GM19240 (cell line): ENCODE measurements at regions not wholly inside any gene's neighbourhood (a gene's known extent, or its start where the extent isn't known, plus 50 kb on each side); places are given as distances from the start of the nearest gene placed in this dataset.
"Not testable (repeated sequence)": the region's sequence is repeated elsewhere in the genome, so short reads cannot be mapped to it uniquely, and the experiment has no call there.

Source experiments
- DNase-seq: peaks from one replicate; pipeline ENCODE4 v3.0.0; 2011; ENCODE audit warnings: low spot score; ENCODE audit not compliant: insufficient read length

DNA sequence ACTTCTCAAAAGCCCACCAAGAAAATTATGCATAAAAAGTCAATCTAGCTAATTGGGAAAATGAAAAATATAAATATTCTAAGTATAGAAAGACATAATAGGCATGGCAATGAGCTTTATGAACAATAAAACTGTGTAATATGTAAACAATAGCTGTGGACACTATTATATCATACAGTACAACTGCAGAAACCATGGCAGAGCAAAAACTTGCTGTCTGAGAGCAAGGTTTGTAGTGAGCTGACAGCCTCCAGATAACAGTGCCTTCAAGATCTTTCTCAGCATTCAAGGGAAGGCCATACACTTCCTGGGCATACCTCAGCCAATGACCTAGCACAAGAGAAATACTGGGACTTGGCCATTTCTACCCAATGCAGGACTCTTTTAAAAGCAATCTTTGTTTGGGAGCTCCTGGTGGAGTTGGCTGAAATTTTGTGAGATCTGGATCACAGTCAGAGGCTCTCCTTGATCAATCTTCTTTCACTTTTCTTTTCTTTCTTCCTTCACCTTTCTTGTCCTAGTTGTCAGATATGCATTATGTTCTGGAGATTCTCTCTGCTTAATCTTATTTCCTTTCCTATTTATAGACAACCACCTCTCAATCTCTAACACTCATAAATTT is 427.2 kb upstream of the UBE2E3 start:
- DNase-seq = no peak

DNA sequence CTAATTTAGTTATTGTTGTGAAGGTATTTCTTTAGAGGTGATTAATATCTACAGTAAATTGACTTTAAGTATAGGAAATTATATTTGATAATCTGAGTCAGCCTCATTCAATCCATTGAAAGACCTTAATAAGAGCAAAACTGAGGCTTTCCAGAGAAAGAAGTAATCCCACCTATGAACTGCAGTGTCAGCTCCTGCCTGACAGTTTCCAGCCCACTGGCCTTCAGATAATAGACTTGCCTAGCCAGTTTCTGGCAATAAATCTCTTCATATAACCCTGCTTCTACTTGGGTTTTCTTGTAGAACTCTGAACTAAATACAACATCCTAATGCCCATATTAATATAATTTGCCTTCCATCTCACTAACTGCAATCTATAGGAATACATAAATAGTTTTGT is 437.9 kb upstream of the UBE2E3 start:
- no peak for DNase-seq

- DNase-seq = no peak
These were observed 439.6 kb upstream of the UBE2E3 start for GRCh38 chr2:180540761-180541160.

DNA sequence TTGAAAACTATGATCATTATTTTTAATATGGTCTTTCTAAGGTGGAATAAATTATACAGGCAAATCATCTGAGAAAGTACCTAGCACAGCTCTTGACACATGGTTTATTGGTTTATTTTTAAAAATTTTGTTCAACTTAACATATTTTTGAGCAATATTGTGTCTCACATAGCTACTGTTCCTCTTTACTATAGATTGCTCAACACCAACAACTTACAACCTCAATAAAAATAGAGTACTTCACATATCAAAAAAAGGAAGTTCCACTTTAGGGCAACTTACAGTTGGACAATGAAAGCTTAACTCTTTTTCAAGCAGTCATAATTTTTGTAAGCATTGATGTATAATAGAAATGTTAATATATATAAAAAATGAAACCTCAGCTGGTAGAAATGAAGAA is 440.9 kb upstream of the UBE2E3 start:
- no peak for DNase-seq

DNA sequence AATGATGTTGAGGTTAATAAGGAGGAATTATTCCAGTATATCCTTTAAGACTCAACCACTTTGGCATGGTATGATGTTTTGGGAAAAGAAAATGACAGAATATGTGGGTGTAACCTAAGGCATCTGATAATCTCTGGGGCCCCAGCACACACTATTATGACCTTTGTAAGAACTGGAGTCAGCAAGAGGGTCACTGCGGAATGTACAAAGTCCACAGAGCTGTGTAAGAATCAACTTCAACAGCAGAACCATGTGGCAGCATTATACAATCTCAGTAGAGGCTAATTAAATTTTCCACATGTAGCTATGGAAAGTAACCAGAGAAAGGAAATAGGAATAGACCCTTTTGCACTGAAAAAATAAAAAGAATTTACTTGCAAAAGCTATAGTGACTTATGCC is 445.1 kb upstream of the UBE2E3 start:
- no peak for DNase-seq

GRCh38 chr2:180531787-180532186 is 448.6 kb upstream of the UBE2E3 start:
- DNase-seq = not testable (repeated sequence)

DNA sequence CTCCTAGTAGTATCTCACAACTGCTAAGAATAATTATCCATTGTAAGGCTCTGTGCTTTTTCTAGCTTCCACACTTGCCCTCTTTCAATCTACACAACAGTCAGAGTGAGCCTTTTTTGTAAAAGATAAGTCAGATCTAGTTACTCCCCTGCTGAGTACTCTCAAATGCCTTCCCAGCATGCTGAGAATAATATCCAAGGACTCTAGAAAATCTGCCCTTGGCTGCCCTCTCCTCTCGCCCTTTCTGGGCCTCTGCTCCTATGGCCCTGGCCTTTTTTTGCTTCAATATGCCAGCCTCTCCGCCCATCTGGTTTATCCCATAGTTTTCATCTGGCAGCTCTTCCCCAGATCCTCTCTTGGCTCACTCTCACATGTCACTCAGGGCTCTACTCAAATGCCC is 455.9 kb upstream of the UBE2E3 start:
- no peak for DNase-seq

GRCh38 chr2:180523621-180524340 is 456.6 kb upstream of the UBE2E3 start:
- no peak for DNase-seq

GRCh38 chr2:180520921-180521581 is 459.4 kb upstream of the UBE2E3 start:
- no peak for DNase-seq

DNA sequence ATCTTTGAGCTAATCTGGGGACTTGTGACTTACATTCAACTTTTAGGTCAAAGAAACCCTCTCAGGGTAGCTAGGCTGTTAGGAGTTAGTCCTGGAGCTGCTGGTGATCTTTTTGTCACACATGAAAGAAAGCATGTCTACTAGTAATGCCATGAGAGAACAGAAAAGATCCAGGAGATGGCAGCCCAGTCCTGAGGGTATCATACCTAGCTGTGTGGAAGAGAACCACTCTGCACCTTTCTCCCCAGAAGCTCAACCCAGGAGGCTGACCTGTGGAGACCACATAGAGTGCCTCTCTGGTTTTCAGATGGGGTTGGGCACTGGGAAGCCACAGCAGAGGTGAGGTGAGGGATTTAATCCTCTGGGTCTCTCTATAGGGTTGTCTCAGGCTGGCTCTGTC is 460.2 kb upstream of the UBE2E3 start:
- no peak for DNase-seq

DNA sequence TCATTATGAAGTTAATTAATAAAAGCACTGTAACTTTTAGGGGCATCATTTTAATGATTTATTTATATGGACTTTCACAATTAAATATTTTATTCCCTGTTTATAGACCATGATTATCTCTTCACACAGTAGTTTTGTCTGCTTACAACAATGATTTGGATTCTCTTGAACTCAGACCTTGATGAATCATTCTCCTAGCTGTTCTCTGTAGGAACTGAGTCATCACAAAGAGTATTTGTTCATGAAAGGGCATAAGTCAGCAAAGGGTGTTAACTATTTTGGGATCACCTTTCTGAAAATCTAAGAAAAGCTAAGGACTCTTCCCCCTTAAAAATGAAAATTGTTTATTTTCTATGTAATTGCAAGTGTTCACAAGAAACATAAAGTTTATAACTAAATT is 461.1 kb upstream of the UBE2E3 start:
- DNase-seq = no peak

- DNase-seq = no peak
These were observed 464.2 kb upstream of the UBE2E3 start for GRCh38 chr2:180516232-180516631.

- no peak for DNase-seq
These were observed 467.0 kb upstream of the UBE2E3 start for GRCh38 chr2:180513389-180513788.

- no peak for DNase-seq
These were observed 471.9 kb upstream of the UBE2E3 start for GRCh38 chr2:180508458-180508857.

DNA sequence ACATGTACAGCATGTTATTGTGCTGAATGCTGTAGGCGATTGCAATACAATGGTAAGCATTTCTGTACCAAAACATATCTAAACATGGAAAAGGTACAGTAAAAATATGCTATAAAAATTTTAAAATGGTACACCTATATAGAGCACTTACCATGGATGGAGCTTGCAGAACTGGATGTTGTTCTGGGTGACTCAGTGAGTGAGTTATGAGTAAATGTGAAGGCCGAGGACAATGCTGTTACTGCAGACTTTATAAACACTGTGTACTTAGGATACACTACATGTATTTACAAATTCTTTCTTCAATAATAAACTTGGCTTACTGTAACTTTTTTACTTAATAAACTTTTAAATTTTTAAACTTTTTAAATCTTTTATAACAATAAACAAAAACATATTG is 473.4 kb upstream of the UBE2E3 start:
- DNase-seq = no peak

DNA sequence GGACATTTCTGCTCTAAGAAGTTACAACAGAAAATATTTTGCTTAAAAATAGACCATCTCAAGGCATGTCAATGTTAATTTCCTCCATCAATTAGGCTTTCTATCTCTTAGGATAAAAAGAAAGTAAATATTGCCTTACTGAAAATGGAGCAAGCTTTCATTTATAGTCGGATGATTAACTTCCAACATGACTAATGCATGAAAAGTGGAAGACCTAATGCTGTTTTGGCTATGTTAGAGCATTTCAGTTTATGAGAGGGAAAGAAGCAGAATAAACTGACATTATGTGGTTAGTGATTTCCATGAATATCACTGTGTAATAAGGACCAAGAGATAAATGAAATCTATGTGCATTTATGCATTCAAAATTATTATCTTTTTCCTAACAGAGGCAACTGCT is 475.2 kb upstream of the UBE2E3 start:
- no peak for DNase-seq

GRCh38 chr2:180497621-180498152 is 482.7 kb upstream of the UBE2E3 start:
- DNase-seq = no peak

DNA sequence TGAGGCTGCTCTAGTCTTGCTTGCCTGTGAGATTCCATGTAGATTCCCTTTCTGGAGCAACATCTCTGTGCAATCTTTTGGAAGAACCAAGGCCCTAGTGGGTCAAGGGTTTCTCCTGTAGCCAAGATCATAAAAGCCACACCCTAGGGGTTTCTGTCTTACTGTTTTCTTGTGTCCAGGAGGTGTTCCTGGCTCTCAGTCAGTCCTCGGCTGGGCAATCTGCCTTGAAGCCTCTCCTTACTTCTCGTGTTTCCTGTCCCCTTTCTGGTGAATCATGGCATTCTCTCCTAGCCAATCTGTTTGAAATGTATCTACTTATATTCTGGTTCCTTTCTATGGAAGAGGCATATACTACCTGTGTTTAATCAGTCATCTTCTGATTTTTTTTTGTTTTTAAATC is 484.8 kb upstream of the UBE2E3 start:
- DNase-seq = no peak

DNA sequence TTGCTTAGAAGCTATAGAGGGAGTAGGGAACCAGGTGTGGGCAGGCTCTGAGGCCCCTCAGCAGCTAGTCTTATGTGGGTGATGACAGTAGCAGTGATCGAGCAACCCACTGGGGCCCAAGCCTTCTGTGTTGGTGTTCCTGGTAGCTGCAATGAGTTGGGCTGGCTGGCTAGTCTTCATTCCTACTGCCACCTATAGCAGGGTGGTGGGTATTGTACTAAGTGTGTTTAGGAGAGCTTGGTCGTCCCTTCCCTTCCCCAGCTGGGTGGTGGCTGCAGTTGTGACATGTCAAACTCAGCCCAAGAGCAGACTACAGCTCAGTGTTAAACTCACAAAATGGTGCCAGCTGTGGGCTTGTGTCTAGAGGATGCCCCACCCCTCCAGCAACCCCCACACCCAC is 486.1 kb upstream of the UBE2E3 start:
- no peak for DNase-seq

- DNase-seq = no peak
These were observed 475.6 kb upstream of the CWC22 start for GRCh38 chr2:180482696-180483095.

DNA sequence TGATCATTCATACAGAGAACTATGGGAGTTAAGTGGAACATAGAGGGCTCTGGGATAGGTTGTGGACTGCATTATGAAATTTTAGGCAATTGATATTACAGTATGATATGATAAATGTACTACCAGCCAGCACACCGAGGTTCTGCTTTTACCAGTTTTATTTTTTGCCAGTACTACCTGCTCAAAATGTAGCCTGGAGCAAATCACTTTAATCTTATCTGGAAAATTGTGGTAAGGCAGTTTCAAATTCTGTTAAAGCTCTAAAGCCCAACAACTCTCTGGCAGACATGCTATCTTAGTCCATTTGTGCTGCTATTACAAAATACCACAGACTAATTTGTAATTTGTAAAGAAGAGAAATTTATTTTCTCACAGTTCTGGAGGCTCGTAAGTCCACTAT is 474.9 kb upstream of the CWC22 start:
- DNase-seq = no peak

- no peak for DNase-seq
These were observed 471.8 kb upstream of the CWC22 start for GRCh38 chr2:180478883-180479282.

- DNase-seq = no peak
These were observed 467.6 kb upstream of the CWC22 start for GRCh38 chr2:180474716-180475115.
